PC-9 (cell line): ENCODE measurements at regions not wholly inside any gene's neighbourhood (a gene's known extent, or its start where the extent isn't known, plus 50 kb on each side); places are given as distances from the start of the nearest gene placed in this dataset.
"Not testable (repeated sequence)": the region's sequence is repeated elsewhere in the genome, so short reads cannot be mapped to it uniquely, and the experiment has no call there.

ENCODE experiments used
- BruUV-seq: library from RNA; stranded (reverse); fragments of 400-500 nt; replicated peaks from 2 replicates; lab custom pipeline; 2021; lab: Mats Ljungman, UMichigan
- CTCF ChIA-PET: fragments of 300-600 bp; sonication (Branson Sonifier 250); formaldehyde crosslinking; loops from one replicate; lab custom pipeline; 2022; ENCODE audit warnings: antibody characterized with exemption; lab: Charles Lee
- POLR2A ChIA-PET: fragments of 300-600 bp; sonication (Branson Sonifier 250); formaldehyde crosslinking; loops from one replicate; lab custom pipeline; 2022; ENCODE audit warnings: antibody characterized with exemption; ENCODE audit not compliant: unreplicated experiment; lab: Charles Lee
- DNase-seq, 2 experiments: peaks; one replicate each; pipeline versions ENCODE4 v3.0.0 to v3.0.0-alpha.2; 2015 to 2022; ENCODE audit warnings: mixed read lengths in 1 of 2
- H2AFZ ChIP-seq: fragments of 200-600 bp; sonication (generic); 2 replicates; pipeline ENCODE4 v1.8.1; 2017; ENCODE audit warnings: antibody characterized with exemption
- H3F3A ChIP-seq: fragments of 200-600 bp; sonication (generic); 2 replicates; pipeline ENCODE4 v1.8.1; 2017; ENCODE audit warnings: antibody characterized with exemption, mild to moderate bottlenecking, low read depth; ENCODE audit not compliant: insufficient read depth
- H3K27ac ChIP-seq: fragments of 200-600 bp; sonication (generic); 2 replicates; pipeline ENCODE4 v1.6.1; 2016; ENCODE audit warnings: mixed run types
- H3K27me3 ChIP-seq: fragments of 200-600 bp; sonication (generic); 2 replicates; pipeline ENCODE4 v1.6.1; 2016; ENCODE audit warnings: low read depth, mixed run types; ENCODE audit not compliant: insufficient read depth
- H3K36me3 ChIP-seq: fragments of 200-600 bp; sonication (generic); 2 replicates; pipeline ENCODE4 v1.6.1; 2016; ENCODE audit warnings: low read depth, mixed run types
- H3K4me1 ChIP-seq: fragments of 200-600 bp; sonication (generic); replicated peaks from 2 replicates; pipeline ENCODE4 v1.6.1; 2016; ENCODE audit warnings: mixed run types; ENCODE audit not compliant: insufficient read depth
- H3K4me2 ChIP-seq: fragments of 200-600 bp; sonication (generic); 2 replicates; pipeline ENCODE4 v1.6.1; 2017; ENCODE audit warnings: mixed run types
- H3K4me3 ChIP-seq: fragments of 200-600 bp; sonication (generic); 2 replicates; pipeline ENCODE4 v1.6.1; 2016; ENCODE audit warnings: mixed run types
- H3K79me2 ChIP-seq: fragments of 200-600 bp; sonication (generic); 2 replicates; pipeline ENCODE4 v1.6.1; 2017; ENCODE audit warnings: low read depth, mixed run types
- H3K9me2 ChIP-seq: fragments of 200-600 bp; sonication (generic); 2 replicates; pipeline ENCODE4 v1.8.1; 2017; ENCODE audit warnings: mild to moderate bottlenecking; ENCODE audit not compliant: insufficient read depth
- H3K9me3 ChIP-seq: fragments of 200-600 bp; sonication (generic); 2 replicates; pipeline ENCODE4 v1.8.1; 2016; ENCODE audit warnings: low read depth; ENCODE audit not compliant: insufficient read depth
- H4K20me1 ChIP-seq: fragments of 200-600 bp; sonication (generic); 2 replicates; pipeline ENCODE4 v1.8.1; 2017; ENCODE audit not compliant: insufficient read depth
- EZH2 ChIP-seq: fragments of 200-600 bp; sonication (generic); IDR thresholded peaks from 2 replicates; pipeline ENCODE4 v1.8.0; 2017; ENCODE audit warnings: antibody characterized with exemption, low read depth
- intact Hi-C: fragments of 100-400 bp; cut with micrococcal nuclease; formaldehyde crosslinking; loops from one replicate; pipeline ENCODE4 v1.10.0; 2022; ENCODE audit not compliant: unreplicated experiment
- TF ChIP-seq, protein P1 (sequence below): fragments of 200-600 bp; sonication (generic); conservative IDR thresholded peaks from 2 replicates; pipeline ENCODE4 v1.6.1; 2017; ENCODE audit warnings: mixed run types, antibody characterized with exemption, mild to moderate bottlenecking, moderate library complexity

DNA sequence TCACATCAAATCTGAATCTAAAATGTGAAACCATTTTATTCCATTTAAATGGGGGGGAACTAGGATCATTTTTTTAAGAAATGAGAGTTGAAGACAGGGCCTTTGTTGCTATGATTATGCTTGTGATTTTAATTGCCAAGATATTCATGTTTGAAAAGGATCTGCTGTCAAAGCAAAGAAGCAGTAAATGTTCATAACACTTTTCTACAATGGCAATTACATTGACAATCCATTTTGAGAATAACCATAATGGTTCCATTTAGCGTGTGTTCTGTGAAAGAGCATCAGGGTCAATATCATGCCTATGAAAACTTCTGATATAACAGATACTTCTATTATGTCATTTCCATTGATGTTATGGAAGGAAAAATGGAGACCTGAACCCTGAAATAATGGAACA is 745.8 kb upstream of the SGO1 start:
- Histone ChIP-seq H3F3A (no peaks in the 10 kb centered on the region), H3K27ac (no peak overlapping the region), H3K4me2 (no peak overlapping the region), H3K27me3 (no peaks in the 10 kb centered on the region), H3K4me3 (no peak overlapping the region), H3K36me3 (no peaks in the 10 kb centered on the region), H3K9me3 (no peaks in the 10 kb centered on the region), H3K9me2 (no peaks in the 10 kb centered on the region), H3K4me1 (no peaks in the 10 kb centered on the region), H2AFZ (no peak overlapping the region), H3K79me2 (no peaks in the 10 kb centered on the region), H4K20me1 (no peaks in the 10 kb centered on the region)
- no peak for DNase-seq
- intact Hi-C loops, result no loop called here
- POLR2A ChIA-PET, result no interaction called here
- CTCF ChIA-PET, result no interaction called here
- BruUV-seq, result no TSS peak
- no peak for TF ChIP-seq EZH2

DNA sequence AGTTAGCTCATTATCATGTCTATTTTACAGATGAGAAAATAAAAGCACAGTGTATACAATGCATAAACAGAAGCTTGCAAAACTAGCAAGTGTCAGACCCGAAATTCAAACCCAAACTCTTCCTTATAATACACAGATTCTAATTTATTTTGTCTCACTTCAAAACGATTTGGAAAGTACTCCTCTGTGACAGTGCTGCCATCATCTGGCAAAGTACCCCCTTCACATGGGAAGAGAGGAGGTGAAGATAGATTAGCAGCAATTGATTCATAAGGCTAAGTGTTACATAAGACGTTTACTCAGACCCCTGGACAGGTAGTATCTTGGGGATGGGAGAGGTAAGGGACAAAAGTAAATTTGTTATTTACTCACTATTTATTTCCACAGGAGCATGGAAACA is 744.0 kb upstream of the SGO1 start:
- Histone ChIP-seq H3K4me2 (no peak overlapping the region), H3K27me3 (no peaks in the 10 kb centered on the region), H3F3A (no peaks in the 10 kb centered on the region), H3K36me3 (no peaks in the 10 kb centered on the region), H3K4me3 (no peak overlapping the region), H2AFZ (no peak overlapping the region), H3K9me2 (no peaks in the 10 kb centered on the region), H3K9me3 (no peaks in the 10 kb centered on the region), H3K4me1 (no peaks in the 10 kb centered on the region), H3K27ac (no peak overlapping the region), H4K20me1 (no peaks in the 10 kb centered on the region), H3K79me2 (no peaks in the 10 kb centered on the region)
- POLR2A ChIA-PET, result no interaction called here
- no peak for DNase-seq
- no peak for TF ChIP-seq EZH2
- TF ChIP-seq, protein P1, sequence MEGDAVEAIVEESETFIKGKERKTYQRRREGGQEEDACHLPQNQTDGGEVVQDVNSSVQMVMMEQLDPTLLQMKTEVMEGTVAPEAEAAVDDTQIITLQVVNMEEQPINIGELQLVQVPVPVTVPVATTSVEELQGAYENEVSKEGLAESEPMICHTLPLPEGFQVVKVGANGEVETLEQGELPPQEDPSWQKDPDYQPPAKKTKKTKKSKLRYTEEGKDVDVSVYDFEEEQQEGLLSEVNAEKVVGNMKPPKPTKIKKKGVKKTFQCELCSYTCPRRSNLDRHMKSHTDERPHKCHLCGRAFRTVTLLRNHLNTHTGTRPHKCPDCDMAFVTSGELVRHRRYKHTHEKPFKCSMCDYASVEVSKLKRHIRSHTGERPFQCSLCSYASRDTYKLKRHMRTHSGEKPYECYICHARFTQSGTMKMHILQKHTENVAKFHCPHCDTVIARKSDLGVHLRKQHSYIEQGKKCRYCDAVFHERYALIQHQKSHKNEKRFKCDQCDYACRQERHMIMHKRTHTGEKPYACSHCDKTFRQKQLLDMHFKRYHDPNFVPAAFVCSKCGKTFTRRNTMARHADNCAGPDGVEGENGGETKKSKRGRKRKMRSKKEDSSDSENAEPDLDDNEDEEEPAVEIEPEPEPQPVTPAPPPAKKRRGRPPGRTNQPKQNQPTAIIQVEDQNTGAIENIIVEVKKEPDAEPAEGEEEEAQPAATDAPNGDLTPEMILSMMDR, result peak; percentile 48
- CTCF ChIA-PET, result no interaction called here
- intact Hi-C loops, result no loop called here
- BruUV-seq, result no TSS peak

DNA sequence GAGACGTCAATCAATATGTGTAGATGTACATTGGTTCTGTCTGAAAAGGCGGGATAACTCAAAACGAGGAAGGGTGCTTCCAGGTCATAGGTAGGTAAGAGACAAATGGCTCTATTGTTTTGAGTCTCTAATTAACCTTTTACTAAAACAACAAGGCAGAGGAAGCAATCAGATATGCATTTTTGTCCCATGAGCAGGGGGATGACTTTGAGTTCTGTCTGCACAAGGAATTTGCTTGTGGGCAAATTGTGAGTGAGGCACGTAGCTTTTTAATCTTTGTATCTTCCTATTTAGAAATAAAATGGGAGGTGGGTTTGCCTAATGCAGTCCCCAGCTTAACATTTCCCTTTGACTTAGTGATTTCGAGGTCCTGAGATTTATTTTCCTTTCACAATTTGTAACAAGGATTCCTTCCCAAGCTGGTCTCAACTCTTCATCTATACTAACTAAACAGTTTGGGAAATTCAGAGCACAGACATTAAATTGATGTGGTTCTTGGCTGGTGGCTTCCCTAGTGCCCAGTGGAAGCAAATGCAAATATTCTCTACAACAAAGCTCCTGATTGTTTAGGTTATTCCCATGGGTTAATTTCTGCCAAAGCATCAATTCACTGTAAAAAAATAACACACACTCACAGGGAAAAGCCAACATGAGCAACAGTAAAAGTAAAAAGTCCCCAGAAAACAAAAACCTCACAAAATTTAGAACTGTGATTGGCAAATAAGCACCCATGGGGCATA is 738.8 kb upstream of the SGO1 start:
- Histone ChIP-seq H2AFZ (no peak overlapping the region), H3K9me2 (no peaks in the 10 kb centered on the region), H3K36me3 (no peaks in the 10 kb centered on the region), H3K4me1 (no peaks in the 10 kb centered on the region), H3K4me2 (no peak overlapping the region), H3K27me3 (no peaks in the 10 kb centered on the region), H3F3A (no peaks in the 10 kb centered on the region), H3K27ac (no peak overlapping the region), H3K79me2 (no peaks in the 10 kb centered on the region), H4K20me1 (no peaks in the 10 kb centered on the region), H3K4me3 (no peak overlapping the region), H3K9me3 (no peaks in the 10 kb centered on the region)
- CTCF ChIA-PET, result no interaction called here
- POLR2A ChIA-PET, result no interaction called here
- no peak for DNase-seq
- no TSS peak for BruUV-seq
- TF ChIP-seq, protein P1, result no peak
- no peak for TF ChIP-seq EZH2
- intact Hi-C loops, result no loop called here

DNA sequence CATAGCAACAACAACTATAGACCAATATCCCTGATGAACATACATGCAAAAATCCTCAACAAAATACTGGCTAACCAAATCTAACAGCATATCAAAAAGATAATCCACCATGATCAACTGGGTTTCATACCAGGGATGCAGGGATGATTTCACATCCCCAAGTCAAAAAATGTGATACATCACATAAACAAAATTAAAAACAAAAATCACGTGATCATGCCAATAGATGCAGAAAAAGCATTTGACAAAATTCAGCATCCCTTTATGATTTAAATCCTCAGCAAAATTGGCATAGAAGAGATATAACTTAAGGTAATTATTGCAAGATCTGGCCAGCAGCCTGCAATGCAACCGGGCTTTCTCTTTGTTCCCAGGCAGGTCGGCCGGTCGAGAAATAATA is 735.1 kb upstream of the SGO1 start:
- H3K79me2 ChIP-seq, CTCF ChIA-PET, H3K27ac ChIP-seq, H3K27me3 ChIP-seq, intact Hi-C loops, H3K9me2 ChIP-seq, H2AFZ ChIP-seq, H3K4me2 ChIP-seq, H3F3A ChIP-seq, H4K20me1 ChIP-seq, H3K4me1 ChIP-seq, H3K4me3 ChIP-seq, BruUV-seq, H3K9me3 ChIP-seq, DNase-seq, H3K36me3 ChIP-seq, POLR2A ChIA-PET: not testable (repeated sequence)
